AG08395 (cell line): ENCODE measurements at regions not wholly inside any gene's neighbourhood (a gene's known extent, or its start where the extent isn't known, plus 50 kb on each side); places are given as distances from the start of the nearest gene placed in this dataset.

Source experiments
- DNase-seq: peaks from one replicate; pipeline ENCODE4 v3.0.0; 2012; ENCODE audit warnings: mixed read lengths, low spot score

GRCh38 chr1:90558754-90559378 lies 158.2 kb downstream of the BARHL2 start:
- DNase-seq = no peak

GRCh38 chr1:90558126-90558525 lies 159.0 kb downstream of the BARHL2 start:
- DNase-seq = no peak

GRCh38 chr1:90557706-90558105 lies 159.4 kb downstream of the BARHL2 start:
- DNase-seq = no peak

- no peak for DNase-seq
These were observed 166.3 kb downstream of the BARHL2 start for GRCh38 chr1:90550626-90551406.

- DNase-seq = no peak
These were observed 172.7 kb downstream of the BARHL2 start for GRCh38 chr1:90544356-90544755.

- no peak for DNase-seq
These were observed 179.3 kb downstream of the BARHL2 start for GRCh38 chr1:90537606-90538362.

GRCh38 chr1:90534663-90535295 lies 182.3 kb downstream of the BARHL2 start:
- no peak for DNase-seq

GRCh38 chr1:90534116-90534515 lies 183.0 kb downstream of the BARHL2 start:
- DNase-seq = no peak

GRCh38 chr1:90526954-90527353 lies 190.1 kb downstream of the BARHL2 start:
- no peak for DNase-seq

GRCh38 chr1:90522432-90522831 lies 194.7 kb downstream of the BARHL2 start:
- DNase-seq = no peak

GRCh38 chr1:90513956-90514355 lies 203.1 kb downstream of the BARHL2 start:
- no peak for DNase-seq

- DNase-seq = no peak
These were observed 204.7 kb downstream of the BARHL2 start for GRCh38 chr1:90512441-90512840.

- no peak for DNase-seq
These were observed 207.0 kb downstream of the BARHL2 start for GRCh38 chr1:90510143-90510542.

- DNase-seq = no peak
These were observed 207.7 kb downstream of the BARHL2 start for GRCh38 chr1:90509225-90510048.

GRCh38 chr1:90508376-90509167 lies 208.5 kb downstream of the BARHL2 start:
- DNase-seq = no peak

- no peak for DNase-seq
These were observed 209.9 kb downstream of the BARHL2 start for GRCh38 chr1:90507173-90507572.

GRCh38 chr1:90505806-90506205 lies 211.3 kb downstream of the BARHL2 start:
- no peak for DNase-seq

GRCh38 chr1:90504509-90504908 lies 212.6 kb downstream of the BARHL2 start:
- no peak for DNase-seq

GRCh38 chr1:90502696-90503095 lies 214.4 kb downstream of the BARHL2 start:
- DNase-seq = no peak

GRCh38 chr1:90502194-90502593 lies 214.9 kb downstream of the BARHL2 start:
- DNase-seq = no peak

GRCh38 chr1:90501281-90501680 lies 215.8 kb downstream of the BARHL2 start:
- DNase-seq = no peak
